Right lung (tissue), 2 donors: ENCODE measurements at regions not wholly inside any gene's neighbourhood (a gene's known extent, or its start where the extent isn't known, plus 50 kb on each side); places are given as distances from the start of the nearest gene placed in this dataset.
A peak's percentile ranks its signal among the peaks of the same experiment; 100 is the strongest.

Source experiments
- DNase-seq, 2 donors: peaks; one replicate each; pipeline ENCODE4 v3.0.0-alpha.2; 2013

GRCh38 chr12:92535961-92536360 lies 166.8 kb upstream of the PLEKHG7 start:
- DNase-seq, result no peak

- DNase-seq, result no peak
These were observed 169.4 kb upstream of the PLEKHG7 start for GRCh38 chr12:92533280-92533890.

- DNase-seq, result no peak
These were observed 172.1 kb upstream of the PLEKHG7 start for GRCh38 chr12:92530706-92531105.

GRCh38 chr12:92529944-92530343 lies 172.8 kb upstream of the PLEKHG7 start:
- DNase-seq, result no peak

- DNase-seq, result no peak
These were observed 174.2 kb upstream of the PLEKHG7 start for GRCh38 chr12:92528586-92528985.

GRCh38 chr12:92528097-92528496 lies 174.7 kb upstream of the PLEKHG7 start:
- no peak for DNase-seq

- DNase-seq, result no peak
These were observed 178.3 kb upstream of the PLEKHG7 start for GRCh38 chr12:92524489-92524888.

- no peak for DNase-seq
These were observed 182.3 kb upstream of the PLEKHG7 start for GRCh38 chr12:92520511-92520910.

- no peak for DNase-seq
These were observed 183.5 kb upstream of the PLEKHG7 start for GRCh38 chr12:92519284-92519683.

- no peak for DNase-seq
These were observed 184.7 kb upstream of the PLEKHG7 start for GRCh38 chr12:92518071-92518470.

GRCh38 chr12:92516277-92516600 lies 186.6 kb upstream of the PLEKHG7 start:
- no peak for DNase-seq

- DNase-seq, result peak; percentile 61 to 76
These were observed 189.5 kb upstream of the PLEKHG7 start for GRCh38 chr12:92513231-92513730.

GRCh38 chr12:92511786-92512185 lies 191.0 kb upstream of the PLEKHG7 start:
- DNase-seq, result no peak

- no peak for DNase-seq
These were observed 193.5 kb upstream of the PLEKHG7 start for GRCh38 chr12:92509156-92509738.

- no peak for DNase-seq
These were observed 195.9 kb upstream of the PLEKHG7 start for GRCh38 chr12:92506891-92507290.

- DNase-seq, result no peak
These were observed 196.3 kb upstream of the PLEKHG7 start for GRCh38 chr12:92506460-92506859.

- DNase-seq, result peak; percentile 58 to 72
These were observed 197.2 kb upstream of the PLEKHG7 start for GRCh38 chr12:92505254-92506231.

- DNase-seq, result no peak
These were observed 198.2 kb upstream of the PLEKHG7 start for GRCh38 chr12:92504594-92504981.

GRCh38 chr12:92503971-92504593 lies 198.7 kb upstream of the PLEKHG7 start:
- peak; percentile 47 to 56 for DNase-seq

- peak; percentile 41 to 50 for DNase-seq
These were observed 199.5 kb upstream of the PLEKHG7 start for GRCh38 chr12:92503029-92503931.

GRCh38 chr12:92502417-92503028 lies 200.3 kb upstream of the PLEKHG7 start:
- DNase-seq, result no peak
